ENCODE measurements at regions not wholly inside any gene's neighbourhood (a gene's known extent, or its start where the extent isn't known, plus 50 kb on each side); places are given as distances from the start of the nearest gene placed in this dataset.

GRCh38 chr12:127911291-127911690 is 355.7 kb upstream of the TMEM132C start:
- POLR2A ChIA-PET = no interaction called here
- intact Hi-C loops (cut with micrococcal nuclease) = no loop called here
- H3K4me3 Mint-ChIP-seq = no peak overlapping the region

DNA sequence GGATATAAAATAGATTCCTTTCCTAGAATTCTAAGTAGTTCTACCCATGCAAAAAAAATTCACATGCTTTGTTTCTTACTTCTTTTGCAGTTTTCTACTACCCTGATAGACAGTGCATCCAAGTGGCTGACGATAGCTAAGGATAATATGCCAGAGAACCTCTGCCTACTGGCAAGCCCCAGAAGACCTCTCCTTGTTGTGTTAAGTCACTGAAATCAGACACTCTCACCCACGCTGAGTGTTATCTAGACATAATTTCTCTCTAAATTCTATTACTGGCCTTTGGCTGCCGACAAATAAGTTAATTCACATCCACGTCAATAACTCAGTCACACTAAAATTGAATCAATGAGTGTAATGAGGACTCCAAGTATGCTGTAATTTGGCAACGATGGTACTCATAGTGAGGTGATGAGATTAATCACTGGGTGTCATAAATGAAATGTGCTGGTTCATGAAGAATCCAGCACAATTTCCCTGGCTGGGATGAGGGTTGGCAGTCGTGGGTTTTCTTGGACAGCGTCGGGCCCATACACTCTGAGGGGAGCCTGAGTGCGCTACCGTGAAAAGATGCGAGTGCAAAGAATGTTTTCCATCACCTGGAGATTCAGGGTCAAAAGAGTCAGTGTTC is 354.8 kb upstream of the TMEM132C start:
- DNase-seq (no peak), ATAC-seq (no peak)
- no peaks in the 10 kb centered on the region for H3K36me3 Mint-ChIP-seq (ENCODE audit: low read depth)
- ChIA-PET POLR2A (no interaction called here), CTCF (no interaction called here)
- no peaks in the 10 kb centered on the region for H3K27me3 Mint-ChIP-seq
- H3K27ac Mint-ChIP-seq = no peak overlapping the region
- TF ChIP-seq, protein P1, sequence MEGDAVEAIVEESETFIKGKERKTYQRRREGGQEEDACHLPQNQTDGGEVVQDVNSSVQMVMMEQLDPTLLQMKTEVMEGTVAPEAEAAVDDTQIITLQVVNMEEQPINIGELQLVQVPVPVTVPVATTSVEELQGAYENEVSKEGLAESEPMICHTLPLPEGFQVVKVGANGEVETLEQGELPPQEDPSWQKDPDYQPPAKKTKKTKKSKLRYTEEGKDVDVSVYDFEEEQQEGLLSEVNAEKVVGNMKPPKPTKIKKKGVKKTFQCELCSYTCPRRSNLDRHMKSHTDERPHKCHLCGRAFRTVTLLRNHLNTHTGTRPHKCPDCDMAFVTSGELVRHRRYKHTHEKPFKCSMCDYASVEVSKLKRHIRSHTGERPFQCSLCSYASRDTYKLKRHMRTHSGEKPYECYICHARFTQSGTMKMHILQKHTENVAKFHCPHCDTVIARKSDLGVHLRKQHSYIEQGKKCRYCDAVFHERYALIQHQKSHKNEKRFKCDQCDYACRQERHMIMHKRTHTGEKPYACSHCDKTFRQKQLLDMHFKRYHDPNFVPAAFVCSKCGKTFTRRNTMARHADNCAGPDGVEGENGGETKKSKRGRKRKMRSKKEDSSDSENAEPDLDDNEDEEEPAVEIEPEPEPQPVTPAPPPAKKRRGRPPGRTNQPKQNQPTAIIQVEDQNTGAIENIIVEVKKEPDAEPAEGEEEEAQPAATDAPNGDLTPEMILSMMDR (IDR thresholded peaks at IDR 0.05) = no peak
- H3K4me3 Mint-ChIP-seq = no peak overlapping the region
- H3K9me3 Mint-ChIP-seq = peaks cover 1% of the 10 kb centered on the region
- no peaks in the 10 kb centered on the region for H3K4me1 Mint-ChIP-seq (ENCODE audit: low read depth)
- intact Hi-C loops (cut with micrococcal nuclease) = no loop called here

More at GRCh38 chr12:127911291-127911690, 355.7 kb upstream of the TMEM132C start:
- TF ChIP-seq, protein P1 (IDR thresholded peaks at IDR 0.05) = no peak
- DNase-seq (no peak), ATAC-seq (no peak)
- H3K4me1 Mint-ChIP-seq (ENCODE audit: low read depth) = no peaks in the 10 kb centered on the region
- CTCF ChIA-PET = no interaction called here
- no peaks in the 10 kb centered on the region for H3K36me3 Mint-ChIP-seq (ENCODE audit: low read depth)
- peaks cover 2% of the 10 kb centered on the region for H3K9me3 Mint-ChIP-seq
- H3K27me3 Mint-ChIP-seq = no peaks in the 10 kb centered on the region
- H3K27ac Mint-ChIP-seq = no peak overlapping the region

GRCh38 chr12:127923501-127923900 is 343.5 kb upstream of the TMEM132C start:
- no peak for ATAC-seq

GRCh38 chr12:127925971-127926370 is 341.0 kb upstream of the TMEM132C start:
- ChIA-PET CTCF (no interaction called here), POLR2A (no interaction called here)
- Mint-ChIP-seq H3K27ac (no peak overlapping the region), H3K9me3 (no peaks in the 10 kb centered on the region), H3K4me1 (ENCODE audit: low read depth) (no peaks in the 10 kb centered on the region), H3K36me3 (ENCODE audit: low read depth) (no peaks in the 10 kb centered on the region), H3K27me3 (no peaks in the 10 kb centered on the region), H3K4me3 (no peak overlapping the region)
- intact Hi-C loops (cut with micrococcal nuclease) = no loop called here
- TF ChIP-seq, protein P1 (IDR thresholded peaks at IDR 0.05) = no peak
- ATAC-seq (no peak), DNase-seq (no peak)

More at GRCh38 chr12:127923501-127923900, 343.5 kb upstream of the TMEM132C start:
- Mint-ChIP-seq H3K27ac (no peak overlapping the region), H3K9me3 (no peaks in the 10 kb centered on the region), H3K4me1 (ENCODE audit: low read depth) (no peaks in the 10 kb centered on the region), H3K4me3 (no peak overlapping the region), H3K27me3 (no peaks in the 10 kb centered on the region), H3K36me3 (ENCODE audit: low read depth) (no peaks in the 10 kb centered on the region)
- TF ChIP-seq, protein P1 (IDR thresholded peaks at IDR 0.05) = no peak
- POLR2A ChIA-PET = no interaction called here
- no peak for DNase-seq
- intact Hi-C loops (cut with micrococcal nuclease) = no loop called here
- CTCF ChIA-PET = no interaction called here

- no peaks in the 10 kb centered on the region for H3K27me3 Mint-ChIP-seq
- CTCF ChIA-PET = no interaction called here
- H3K36me3 Mint-ChIP-seq (ENCODE audit: low read depth) = no peaks in the 10 kb centered on the region
- TF ChIP-seq, protein P1 (IDR thresholded peaks at IDR 0.05) = no peak
- H3K4me1 Mint-ChIP-seq (ENCODE audit: low read depth) = no peaks in the 10 kb centered on the region
- no peak overlapping the region for H3K4me3 Mint-ChIP-seq
- H3K27ac Mint-ChIP-seq = no peak overlapping the region
- ATAC-seq (no peak), DNase-seq (no peak)
- no peaks in the 10 kb centered on the region for H3K9me3 Mint-ChIP-seq
- intact Hi-C loops (cut with micrococcal nuclease) = no loop called here
- POLR2A ChIA-PET = no interaction called here
These were observed 338.8 kb upstream of the TMEM132C start for GRCh38 chr12:127928178-127928577.
